Activated CD4-positive, CD25-positive, alpha-beta regulatory T cell treated with anti-CD3 and anti-CD28 coated beads, Interleukin-2, amount 50 U/mL, for 24 hours (primary cell): ENCODE measurements at regions not wholly inside any gene's neighbourhood (a gene's known extent, or its start where the extent isn't known, plus 50 kb on each side); places are given as distances from the start of the nearest gene placed in this dataset.
A peak's percentile ranks its signal among the peaks of the same experiment; 100 is the strongest.

Source experiments
- ATAC-seq, 2 donors: fragments of 150-1000 bp; cut with Tn5 transposase; one replicate each; pipeline ENCODE4 v1.10.0; 2021; ENCODE audit warnings: mild to moderate bottlenecking in 1 of 2, moderate library complexity in 1 of 2

DNA sequence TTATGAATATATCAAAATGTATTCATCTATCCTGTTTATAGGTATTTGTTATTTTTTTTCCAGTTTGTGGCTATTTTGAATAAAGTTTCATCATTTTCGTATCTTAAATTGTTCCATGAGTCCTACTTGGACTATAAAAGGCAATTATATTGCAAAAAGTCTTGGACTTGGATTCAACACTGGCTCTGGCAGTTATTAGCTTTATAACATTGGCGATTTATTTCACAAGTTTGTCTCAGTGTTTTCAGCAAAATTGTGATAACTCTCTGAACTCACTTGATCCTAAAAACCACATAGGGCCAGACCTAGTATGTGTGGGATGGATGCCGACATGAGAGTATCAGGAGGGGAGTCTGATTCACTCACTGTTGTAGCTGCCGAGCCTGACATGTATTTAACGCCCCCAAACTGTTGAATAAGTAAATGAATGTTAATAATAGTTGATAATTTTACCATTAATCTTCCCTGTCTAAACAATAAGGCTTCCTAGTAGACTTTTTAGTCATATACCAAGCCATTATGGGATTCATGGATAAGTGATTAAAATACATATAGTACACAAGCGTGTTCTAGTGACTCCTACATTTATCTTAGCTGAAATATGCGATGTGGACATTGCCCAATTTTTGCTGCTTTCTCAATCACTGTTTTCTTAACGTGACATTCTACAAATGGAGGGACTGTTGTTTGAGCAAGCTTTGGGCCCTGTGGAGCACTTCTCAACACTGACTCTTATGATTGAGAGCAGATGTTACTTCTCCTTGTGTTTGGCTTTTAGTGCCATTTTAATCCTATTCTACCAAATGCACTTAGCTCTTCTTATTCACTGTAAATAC, 907.6 kb downstream of the EPHA4 start:
- no peak for ATAC-seq

DNA sequence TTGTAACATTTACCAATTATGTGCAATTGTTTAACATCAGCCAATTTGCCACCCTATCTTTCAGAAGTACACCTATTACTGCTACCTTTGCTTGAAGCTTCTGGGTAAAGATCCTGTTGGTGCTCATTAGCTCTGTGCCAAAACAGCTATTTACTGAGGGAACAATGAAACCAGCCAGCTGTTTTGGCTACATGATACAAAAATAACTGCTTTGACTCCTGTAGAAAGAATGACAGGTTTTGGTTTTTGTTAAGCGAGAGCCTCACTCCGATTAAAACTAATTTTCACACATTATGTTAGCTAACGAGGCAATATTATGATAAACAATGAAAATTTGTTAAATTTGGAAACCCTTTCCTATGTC, 907.0 kb downstream of the EPHA4 start:
- no peak for ATAC-seq

DNA sequence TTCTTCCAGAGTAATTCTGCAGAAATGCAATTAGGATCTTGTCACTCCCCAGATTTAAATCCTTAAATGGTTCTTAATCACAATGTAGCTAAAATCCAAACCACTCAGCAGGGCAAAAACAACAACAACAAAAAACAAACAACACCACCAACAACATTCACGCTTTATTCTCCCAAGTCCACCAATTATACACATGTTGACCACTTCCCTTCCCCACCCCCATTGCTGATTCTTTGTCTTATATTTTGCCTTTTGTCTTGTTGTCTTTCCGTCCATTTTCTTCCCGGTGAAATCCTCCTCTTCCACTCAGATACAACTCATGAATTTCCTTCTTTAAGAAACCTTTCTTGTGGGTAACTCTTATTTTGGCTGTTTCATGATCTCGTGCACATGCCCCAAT, 902.8 kb downstream of the EPHA4 start:
- no peak for ATAC-seq

DNA sequence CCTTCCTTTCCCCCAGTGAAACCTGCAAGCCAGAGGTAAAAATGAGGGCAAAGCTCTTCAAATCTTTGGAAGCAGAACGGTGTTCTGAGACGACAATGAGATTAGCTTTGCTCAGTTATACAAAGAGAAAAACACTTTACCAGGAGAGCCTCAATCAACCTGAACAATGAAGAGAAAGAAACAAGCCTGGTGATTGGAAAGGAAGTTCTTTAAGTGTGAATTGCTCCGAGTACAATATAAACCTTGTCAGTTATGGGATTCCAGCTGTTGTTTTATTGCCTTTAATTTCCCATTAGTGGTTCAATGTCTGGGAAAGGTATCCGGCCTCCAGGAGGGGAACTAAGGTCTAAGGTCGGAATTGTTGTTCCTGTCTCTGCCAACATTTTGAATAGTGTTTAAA, 901.6 kb downstream of the EPHA4 start:
- no peak for ATAC-seq

DNA sequence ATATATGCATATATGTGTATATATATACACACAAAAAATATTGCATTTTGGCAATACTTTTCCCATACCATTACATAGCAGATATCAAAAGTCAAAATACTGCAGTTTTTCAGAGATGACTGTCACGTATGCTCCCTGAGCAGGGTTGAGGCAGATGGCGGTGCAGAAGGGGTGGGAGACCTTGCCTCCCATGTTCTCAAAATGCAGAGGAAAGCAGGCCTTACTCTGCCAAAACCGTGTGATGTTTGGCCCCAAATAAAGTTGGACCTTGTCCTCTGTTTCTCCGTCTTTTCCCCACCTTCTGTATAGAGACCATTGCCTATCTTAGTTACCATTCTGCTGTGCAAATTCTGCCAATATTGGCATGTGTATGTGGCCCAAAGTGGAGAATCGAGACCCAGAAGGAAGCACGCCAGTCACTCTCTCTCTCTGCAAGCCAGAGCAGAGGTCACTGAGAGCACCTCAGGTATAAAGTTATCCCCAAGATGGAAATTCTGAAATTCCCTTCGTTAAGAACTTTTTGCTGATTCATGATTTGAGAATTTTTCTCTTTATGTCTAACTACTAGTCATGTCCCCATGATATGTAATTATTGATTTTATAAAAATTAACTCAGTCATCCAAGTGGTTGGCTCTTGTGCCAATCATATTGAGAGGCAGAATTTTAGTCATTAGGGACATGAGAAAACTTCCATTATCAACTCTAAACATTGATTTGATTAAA, 898.8 kb downstream of the EPHA4 start:
- no peak for ATAC-seq

DNA sequence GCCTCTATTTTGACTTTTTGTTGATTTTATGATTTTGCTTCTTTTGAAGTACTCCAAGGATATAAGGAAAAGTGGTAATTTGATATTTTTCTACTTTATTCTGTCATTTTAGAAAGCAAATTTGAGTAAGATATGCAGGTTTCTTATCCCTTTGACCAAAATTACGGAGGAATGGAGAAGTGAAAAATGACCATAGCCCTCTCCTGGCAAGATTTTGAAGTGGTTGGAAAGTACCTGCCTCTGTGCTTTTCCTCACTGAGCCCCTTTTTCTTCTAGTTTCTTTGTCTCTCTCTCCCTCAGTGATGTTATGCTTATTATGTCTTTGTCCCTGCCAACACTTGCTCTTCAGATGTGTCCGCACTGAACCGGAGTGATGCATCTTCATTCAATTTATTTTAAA, 898.1 kb downstream of the EPHA4 start:
- ATAC-seq: no peak

GRCh38 chr2:220676695-220677094, 895.4 kb downstream of the EPHA4 start:
- no peak for ATAC-seq

GRCh38 chr2:220678943-220679342, 893.2 kb downstream of the EPHA4 start:
- ATAC-seq: no peak

- no peak for ATAC-seq
Observed at GRCh38 chr2:220682616-220683015, 889.5 kb downstream of the EPHA4 start.

GRCh38 chr2:220684099-220684498, 888.0 kb downstream of the EPHA4 start:
- no peak for ATAC-seq

GRCh38 chr2:220687231-220687843, 884.8 kb downstream of the EPHA4 start:
- peak; percentile 63 to 70 for ATAC-seq

- ATAC-seq: no peak
Observed at GRCh38 chr2:220695397-220696279, 876.5 kb downstream of the EPHA4 start.

DNA sequence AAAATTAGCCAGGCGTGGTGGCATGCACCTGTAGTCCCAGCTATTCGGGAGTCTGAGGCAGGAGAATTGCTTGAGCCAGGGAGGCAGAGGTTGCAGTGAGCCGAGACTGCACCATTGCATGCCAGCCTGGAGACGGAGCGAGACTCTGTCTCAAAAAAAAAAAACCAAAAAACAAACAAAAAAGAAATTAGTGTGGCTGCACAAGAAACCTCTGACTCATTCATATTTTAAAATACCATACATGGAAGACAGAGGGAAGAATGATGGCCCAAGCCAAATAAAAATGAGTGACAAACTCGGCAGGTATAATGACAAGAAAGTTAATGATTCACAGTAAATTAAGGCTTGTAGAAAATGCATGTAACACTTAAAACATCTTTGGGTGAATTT, 875.8 kb downstream of the EPHA4 start:
- no peak for ATAC-seq

DNA sequence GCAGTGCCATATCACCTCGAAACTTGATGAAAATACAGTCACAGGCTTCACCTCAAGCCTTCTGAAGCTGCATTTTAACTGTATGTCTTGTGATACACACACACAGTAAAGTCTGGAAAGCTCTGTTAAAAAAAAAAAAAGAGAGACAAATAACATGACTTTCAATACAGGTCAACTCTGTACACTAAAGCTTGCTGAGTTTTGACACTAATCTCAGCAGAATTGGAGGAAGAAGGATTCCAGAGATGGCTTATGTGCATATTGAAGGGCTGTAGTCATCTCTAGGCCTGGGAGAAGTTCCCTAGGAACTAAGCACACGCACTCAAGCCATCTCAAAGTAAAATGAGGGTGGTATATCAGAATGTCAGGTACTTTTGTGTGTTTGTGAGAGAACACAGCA, 875.1 kb downstream of the EPHA4 start:
- ATAC-seq: no peak

DNA sequence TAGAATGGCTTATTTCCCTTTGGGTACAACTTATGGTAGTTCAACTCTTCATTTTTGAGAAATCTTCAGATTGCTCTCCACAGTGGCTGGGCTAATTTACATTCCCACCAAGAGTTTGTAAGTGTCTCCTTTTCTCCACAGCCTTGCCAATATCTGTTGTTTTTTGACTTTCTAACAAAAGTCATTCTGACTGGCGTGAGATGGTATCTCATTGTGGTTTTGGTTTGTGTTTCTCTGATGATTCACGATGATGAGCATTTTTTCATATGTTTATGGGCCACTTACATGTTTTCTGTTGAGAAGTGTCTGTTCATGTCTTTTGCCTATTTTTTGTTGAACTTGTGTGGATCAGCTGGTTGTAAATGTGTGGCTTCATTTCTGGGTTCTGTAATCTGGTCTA, 871.0 kb downstream of the EPHA4 start:
- no peak for ATAC-seq

DNA sequence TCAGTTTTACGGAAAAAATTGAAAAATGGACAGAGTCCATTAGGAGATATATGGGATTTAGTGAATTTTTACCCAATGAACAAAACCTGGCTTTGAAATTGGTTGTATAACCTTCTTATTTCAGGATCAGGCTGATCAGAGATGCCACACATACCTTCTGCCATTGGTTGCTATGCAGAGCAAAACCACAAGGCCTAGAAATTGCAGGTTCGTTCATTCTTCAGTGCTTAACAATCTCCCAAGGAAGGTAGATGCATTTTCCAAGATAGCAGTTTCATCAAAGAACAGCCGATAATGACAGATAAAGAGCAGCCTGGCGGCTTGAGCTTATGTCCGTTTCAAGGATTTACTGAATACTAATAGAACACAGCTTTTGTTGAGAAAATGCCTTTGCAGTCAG, 868.8 kb downstream of the EPHA4 start:
- ATAC-seq: no peak

GRCh38 chr2:220704081-220704480, 868.0 kb downstream of the EPHA4 start:
- ATAC-seq: no peak

- no peak for ATAC-seq
Observed at GRCh38 chr2:220704810-220705209, 867.3 kb downstream of the EPHA4 start.

GRCh38 chr2:220705678-220706077, 866.4 kb downstream of the EPHA4 start:
- no peak for ATAC-seq

DNA sequence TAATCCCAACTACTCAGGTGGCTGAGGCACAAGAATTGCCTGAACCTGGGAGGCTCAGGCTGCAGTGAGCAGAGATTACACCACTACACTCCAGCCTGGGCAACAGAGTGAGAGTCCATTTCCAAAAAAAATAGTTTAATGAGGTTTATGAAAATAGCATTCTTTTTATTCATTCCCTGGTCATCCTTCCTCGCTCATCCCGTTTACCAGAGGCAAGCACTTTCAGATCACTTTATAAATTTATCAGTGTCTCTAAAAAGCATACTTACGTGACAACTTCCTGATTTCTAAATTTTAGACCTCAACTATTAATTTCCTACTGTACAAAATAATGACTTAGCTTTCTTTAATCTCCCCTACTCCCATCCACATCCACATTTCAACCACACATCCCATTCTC, 864.8 kb downstream of the EPHA4 start:
- ATAC-seq: no peak

GRCh38 chr2:220708366-220708765, 863.7 kb downstream of the EPHA4 start:
- no peak for ATAC-seq

GRCh38 chr2:220717283-220717682, 854.8 kb downstream of the EPHA4 start:
- ATAC-seq: no peak

DNA sequence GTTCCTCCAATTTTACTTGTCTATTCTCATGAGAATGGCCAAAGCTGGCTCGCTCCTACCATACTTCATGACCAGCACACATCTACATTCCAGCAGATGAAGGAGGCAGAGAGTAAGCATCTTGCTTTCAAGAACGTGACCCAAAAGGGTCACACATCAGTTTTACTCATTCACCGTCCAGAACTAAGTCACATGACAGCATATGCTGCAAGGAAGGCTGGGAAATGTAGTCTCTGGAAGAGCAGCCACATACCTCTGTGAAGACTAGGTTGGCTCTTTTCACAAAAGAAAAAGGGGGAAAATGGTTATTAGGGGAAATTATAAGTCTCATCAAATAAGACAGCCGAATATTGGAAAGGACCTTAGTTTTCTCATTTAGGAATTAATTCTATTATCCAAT, 835.3 kb downstream of the EPHA4 start:
- no peak for ATAC-seq
